Right atrium auricular region (tissue), 2 donors: ENCODE measurements at regions not wholly inside any gene's neighbourhood (a gene's known extent, or its start where the extent isn't known, plus 50 kb on each side); places are given as distances from the start of the nearest gene placed in this dataset.
A peak's percentile ranks its signal among the peaks of the same experiment; 100 is the strongest.

Experiments used
- DNase-seq: peaks from one replicate; pipeline ENCODE4 v3.0.0-alpha.2; 2019; ENCODE audit warnings: low spot score
- H3K27ac ChIP-seq, 2 donors: fragments of 200-600 bp; sonication (generic); 1 replicate in 1 of 2; 2 replicates in 1 of 2; pipeline ENCODE4 v1.5.1; 2016 to 2019
- H3K27me3 ChIP-seq, 2 donors: fragments of 200-600 bp; sonication (generic); one replicate each; pipeline versions ENCODE4 v1.5.1 to v1.6.0; 2017 to 2019
- H3K36me3 ChIP-seq: fragments of 200-600 bp; sonication (generic); one replicate; pipeline ENCODE4 v1.5.1; 2016
- H3K4me1 ChIP-seq, 2 donors: fragments of 200-600 bp; sonication (generic); one replicate each; pipeline versions ENCODE4 v1.5.1 to v1.6.0; 2017 to 2019
- H3K4me3 ChIP-seq, 2 donors: fragments of 200-600 bp; sonication (generic); 1 replicate in 1 of 2; 2 replicates in 1 of 2; pipeline ENCODE4 v1.5.1; 2017 to 2019; ENCODE audit warnings: mild to moderate bottlenecking in 1 of 2, moderate library complexity in 1 of 2
- H3K9me3 ChIP-seq, 2 donors: fragments of 200-600 bp; sonication (generic); one replicate each; pipeline ENCODE4 v1.5.1; 2019
- TF ChIP-seq, protein P1 (sequence below), 2 donors: fragments of 200-600 bp; sonication (generic); IDR thresholded peaks; one replicate each; pipeline ENCODE4 v1.5.1; 2019; ENCODE audit warnings: antibody characterized with exemption in 2 of 2

GRCh38 chr20:12815231-12815768, 193.5 kb upstream of the SPTLC3 start:
- H3K27me3 ChIP-seq = no peaks in the 10 kb centered on the region
- no peak overlapping the region for H3K27ac ChIP-seq
- no peaks in the 10 kb centered on the region for H3K4me1 ChIP-seq
- H3K4me3 ChIP-seq = no peak overlapping the region
- no peaks in the 10 kb centered on the region for H3K9me3 ChIP-seq
- TF ChIP-seq, protein P1, sequence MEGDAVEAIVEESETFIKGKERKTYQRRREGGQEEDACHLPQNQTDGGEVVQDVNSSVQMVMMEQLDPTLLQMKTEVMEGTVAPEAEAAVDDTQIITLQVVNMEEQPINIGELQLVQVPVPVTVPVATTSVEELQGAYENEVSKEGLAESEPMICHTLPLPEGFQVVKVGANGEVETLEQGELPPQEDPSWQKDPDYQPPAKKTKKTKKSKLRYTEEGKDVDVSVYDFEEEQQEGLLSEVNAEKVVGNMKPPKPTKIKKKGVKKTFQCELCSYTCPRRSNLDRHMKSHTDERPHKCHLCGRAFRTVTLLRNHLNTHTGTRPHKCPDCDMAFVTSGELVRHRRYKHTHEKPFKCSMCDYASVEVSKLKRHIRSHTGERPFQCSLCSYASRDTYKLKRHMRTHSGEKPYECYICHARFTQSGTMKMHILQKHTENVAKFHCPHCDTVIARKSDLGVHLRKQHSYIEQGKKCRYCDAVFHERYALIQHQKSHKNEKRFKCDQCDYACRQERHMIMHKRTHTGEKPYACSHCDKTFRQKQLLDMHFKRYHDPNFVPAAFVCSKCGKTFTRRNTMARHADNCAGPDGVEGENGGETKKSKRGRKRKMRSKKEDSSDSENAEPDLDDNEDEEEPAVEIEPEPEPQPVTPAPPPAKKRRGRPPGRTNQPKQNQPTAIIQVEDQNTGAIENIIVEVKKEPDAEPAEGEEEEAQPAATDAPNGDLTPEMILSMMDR (IDR thresholded peaks at IDR 0.05) = no peak
- no peak for DNase-seq
- no peaks in the 10 kb centered on the region for H3K36me3 ChIP-seq

GRCh38 chr20:12815778-12816408, 192.9 kb upstream of the SPTLC3 start:
- Histone ChIP-seq H3K4me1 (no peaks in the 10 kb centered on the region), H3K27ac (no peak overlapping the region), H3K27me3 (no peaks in the 10 kb centered on the region), H3K36me3 (no peaks in the 10 kb centered on the region), H3K4me3 (no peak overlapping the region), H3K9me3 (no peaks in the 10 kb centered on the region)
- TF ChIP-seq, protein P1 (IDR thresholded peaks at IDR 0.05) = no peak
- no peak for DNase-seq

GRCh38 chr20:12821249-12821648, 187.5 kb upstream of the SPTLC3 start:
- no peaks in the 10 kb centered on the region for H3K9me3 ChIP-seq
- TF ChIP-seq, protein P1 (IDR thresholded peaks at IDR 0.05) = no peak
- no peak overlapping the region for H3K4me3 ChIP-seq
- no peaks in the 10 kb centered on the region for H3K27me3 ChIP-seq
- no peak for DNase-seq
- H3K36me3 ChIP-seq = no peaks in the 10 kb centered on the region
- H3K27ac ChIP-seq = no peak overlapping the region
- peaks cover 0 to 30% of the 10 kb centered on the region in 2 donors for H3K4me1 ChIP-seq

GRCh38 chr20:12823734-12824133, 185.0 kb upstream of the SPTLC3 start:
- no peak for DNase-seq

DNA sequence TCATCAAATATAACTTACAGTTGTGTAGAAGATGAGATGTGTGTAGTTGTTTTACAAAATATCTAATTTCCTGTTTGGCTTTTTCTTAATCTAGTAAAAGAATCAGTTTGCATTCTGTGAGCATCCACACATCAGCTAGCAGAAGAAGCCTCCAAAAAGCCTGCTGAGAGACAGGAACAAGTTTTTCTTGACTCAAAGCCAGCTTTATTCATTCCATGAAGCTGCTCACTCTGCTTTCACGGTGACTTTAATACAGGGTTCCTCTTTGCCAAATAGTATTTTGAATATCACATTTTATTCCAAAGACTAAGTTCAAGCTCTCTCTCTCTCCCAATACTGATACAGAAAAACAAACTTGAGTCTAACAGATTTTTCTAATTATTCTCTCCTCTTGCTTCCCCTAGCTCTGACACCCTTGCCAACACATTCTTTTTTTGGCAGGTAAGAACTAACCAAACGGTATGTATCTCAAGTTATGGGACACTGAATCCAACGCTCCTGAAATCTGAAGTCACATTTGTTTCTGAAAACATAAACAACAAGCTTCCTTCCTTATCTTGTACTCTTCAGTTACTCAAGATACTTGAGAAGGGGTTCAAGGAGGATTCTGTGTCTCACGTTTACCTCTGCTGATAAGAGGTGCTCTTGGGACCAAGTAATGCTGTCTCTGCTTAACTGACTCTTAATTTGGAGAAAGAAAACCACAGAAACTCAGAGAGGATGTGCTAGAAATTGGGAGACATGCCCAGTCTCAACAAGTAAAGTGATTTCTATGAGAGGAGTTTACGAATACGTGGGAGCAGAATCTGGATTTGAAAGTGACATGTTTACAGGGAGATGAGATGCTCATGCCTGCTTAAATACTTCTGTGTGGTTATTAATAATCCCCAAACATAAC, 184.2 kb upstream of the SPTLC3 start:
- TF ChIP-seq, protein P1 (IDR thresholded peaks at IDR 0.05) = no peak
- peak overlapping the region in 1 of 2 donors; percentile 10 for H3K27ac ChIP-seq
- H3K4me1 ChIP-seq = peaks cover 0 to 30% of the 10 kb centered on the region in 2 donors
- no peak for DNase-seq
- no peaks in the 10 kb centered on the region for H3K36me3 ChIP-seq
- no peaks in the 10 kb centered on the region for H3K27me3 ChIP-seq
- H3K4me3 ChIP-seq = no peak overlapping the region
- H3K9me3 ChIP-seq = no peaks in the 10 kb centered on the region

More at GRCh38 chr20:12823734-12824133, 185.0 kb upstream of the SPTLC3 start:
- TF ChIP-seq, protein P1 (IDR thresholded peaks at IDR 0.05) = no peak
- no peak overlapping the region for H3K27ac ChIP-seq
- no peaks in the 10 kb centered on the region for H3K27me3 ChIP-seq
- no peaks in the 10 kb centered on the region for H3K9me3 ChIP-seq
- peaks cover 0 to 30% of the 10 kb centered on the region in 2 donors for H3K4me1 ChIP-seq
- H3K36me3 ChIP-seq = no peaks in the 10 kb centered on the region
- H3K4me3 ChIP-seq = no peak overlapping the region
